ENCODE measurements at regions not wholly inside any gene's neighbourhood (a gene's known extent, or its start where the extent isn't known, plus 50 kb on each side); places are given as distances from the start of the nearest gene placed in this dataset.

DNA sequence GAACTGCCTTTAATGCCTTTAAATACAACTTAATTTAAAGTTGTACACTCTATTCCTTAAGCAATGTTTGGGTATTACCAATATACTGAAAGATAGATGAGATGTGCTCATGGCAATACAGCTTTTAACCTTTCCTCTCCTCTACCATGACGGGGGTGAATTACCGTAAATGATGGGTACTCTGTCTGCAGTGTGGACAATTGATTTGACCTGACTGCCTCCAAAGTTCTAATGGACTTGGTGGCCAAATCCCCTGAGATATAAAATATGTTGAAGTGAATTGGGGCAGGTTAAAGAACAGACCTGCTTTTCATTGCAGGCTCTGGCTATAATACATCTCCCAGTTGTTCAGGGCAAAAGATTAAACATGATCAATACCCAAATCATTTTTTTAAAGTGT, 367.4 kb upstream of the NR5A2 start:
- TF ChIP-seq SMC3 (conservative IDR thresholded peaks at IDR 0.05; ENCODE audit: poor library complexity), result no peak
- TF ChIP-seq, protein P1, sequence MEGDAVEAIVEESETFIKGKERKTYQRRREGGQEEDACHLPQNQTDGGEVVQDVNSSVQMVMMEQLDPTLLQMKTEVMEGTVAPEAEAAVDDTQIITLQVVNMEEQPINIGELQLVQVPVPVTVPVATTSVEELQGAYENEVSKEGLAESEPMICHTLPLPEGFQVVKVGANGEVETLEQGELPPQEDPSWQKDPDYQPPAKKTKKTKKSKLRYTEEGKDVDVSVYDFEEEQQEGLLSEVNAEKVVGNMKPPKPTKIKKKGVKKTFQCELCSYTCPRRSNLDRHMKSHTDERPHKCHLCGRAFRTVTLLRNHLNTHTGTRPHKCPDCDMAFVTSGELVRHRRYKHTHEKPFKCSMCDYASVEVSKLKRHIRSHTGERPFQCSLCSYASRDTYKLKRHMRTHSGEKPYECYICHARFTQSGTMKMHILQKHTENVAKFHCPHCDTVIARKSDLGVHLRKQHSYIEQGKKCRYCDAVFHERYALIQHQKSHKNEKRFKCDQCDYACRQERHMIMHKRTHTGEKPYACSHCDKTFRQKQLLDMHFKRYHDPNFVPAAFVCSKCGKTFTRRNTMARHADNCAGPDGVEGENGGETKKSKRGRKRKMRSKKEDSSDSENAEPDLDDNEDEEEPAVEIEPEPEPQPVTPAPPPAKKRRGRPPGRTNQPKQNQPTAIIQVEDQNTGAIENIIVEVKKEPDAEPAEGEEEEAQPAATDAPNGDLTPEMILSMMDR (IDR thresholded peaks at IDR 0.05; ENCODE audit: poor library complexity, severe bottlenecking), result no peak
- TF ChIP-seq EP300 (conservative IDR thresholded peaks at IDR 0.05; ENCODE audit: poor library complexity, severe bottlenecking), result no peak
- no peak for TF ChIP-seq RAD21 (conservative IDR thresholded peaks at IDR 0.05)

All from neural cell (in vitro differentiated cells).